GM12878 (cell line): ENCODE measurements at regions not wholly inside any gene's neighbourhood (a gene's known extent, or its start where the extent isn't known, plus 50 kb on each side); places are given as distances from the start of the nearest gene placed in this dataset.

Source experiments
- CTCF ChIP-seq, 3 experiments: IDR thresholded peaks in 2 of 3; conservative IDR thresholded peaks in 1 of 3; 2 replicates each; pipeline ENCODE4 v1.5.1; 2011; ENCODE audit warnings: low read depth in 3 of 3, low read length in 3 of 3, mild to moderate bottlenecking in 3 of 3, control low read depth in 2 of 3, moderate library complexity in 2 of 3, inconsistent platforms in 1 of 3, mixed read lengths in 1 of 3; ENCODE audit not compliant: control insufficient read depth in 2 of 3, insufficient read depth in 1 of 3; ENCODE audit errors: extremely low read depth in 1 of 3
- HCFC1 ChIP-seq: fragments of 150-350 bp; IDR thresholded peaks from 2 replicates; pipeline ENCODE4 v1.6.1; 2014; ENCODE audit warnings: low read length
- LARP7 ChIP-seq: fragments of 450-650 bp; IDR thresholded peaks from 2 replicates; pipeline ENCODE4 v1.6.1; 2017; ENCODE audit warnings: mild to moderate bottlenecking
- NFIC ChIP-seq: IDR thresholded peaks from 2 replicates; pipeline ENCODE4 v1.6.1; 2012; ENCODE audit warnings: low read depth, mild to moderate bottlenecking, inconsistent platforms, low read length, moderate library complexity
- SMAD5 ChIP-seq: IDR thresholded peaks from 2 replicates; pipeline ENCODE4 v1.6.1; 2016; ENCODE audit warnings: antibody characterized with exemption, low read depth
- SP1 ChIP-seq: IDR thresholded peaks from one replicate; pipeline ENCODE4 v1.6.1; 2011; ENCODE audit warnings: low read depth, low read length
- TF ChIP-seq, protein P1 (sequence below): IDR thresholded peaks from 2 replicates; pipeline ENCODE4 v1.6.1; 2012; ENCODE audit warnings: low read length, inconsistent platforms
- TF ChIP-seq, protein P2 (sequence below): fragments of 450-650 bp; IDR thresholded peaks from 2 replicates; pipeline ENCODE4 v1.6.1; 2017; ENCODE audit warnings: mild to moderate bottlenecking

- TF ChIP-seq, protein P1, sequence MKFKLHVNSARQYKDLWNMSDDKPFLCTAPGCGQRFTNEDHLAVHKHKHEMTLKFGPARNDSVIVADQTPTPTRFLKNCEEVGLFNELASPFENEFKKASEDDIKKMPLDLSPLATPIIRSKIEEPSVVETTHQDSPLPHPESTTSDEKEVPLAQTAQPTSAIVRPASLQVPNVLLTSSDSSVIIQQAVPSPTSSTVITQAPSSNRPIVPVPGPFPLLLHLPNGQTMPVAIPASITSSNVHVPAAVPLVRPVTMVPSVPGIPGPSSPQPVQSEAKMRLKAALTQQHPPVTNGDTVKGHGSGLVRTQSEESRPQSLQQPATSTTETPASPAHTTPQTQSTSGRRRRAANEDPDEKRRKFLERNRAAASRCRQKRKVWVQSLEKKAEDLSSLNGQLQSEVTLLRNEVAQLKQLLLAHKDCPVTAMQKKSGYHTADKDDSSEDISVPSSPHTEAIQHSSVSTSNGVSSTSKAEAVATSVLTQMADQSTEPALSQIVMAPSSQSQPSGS: no peak
- TF ChIP-seq CTCF (IDR thresholded peaks at IDR 0.05 in 2 of 3, conservative IDR thresholded peaks at IDR 0.05 in 1 of 3; ENCODE audit: control insufficient read depth in 2 of 3, extremely low read depth in 1 of 3, insufficient read depth in 1 of 3, low read depth in 3 of 3, low read length in 3 of 3): peak; percentile 54 to 74 (median 70)
- TF ChIP-seq SP1: no peak
- TF ChIP-seq NFIC: no peak
- TF ChIP-seq LARP7: no peak
- TF ChIP-seq, protein P2, sequence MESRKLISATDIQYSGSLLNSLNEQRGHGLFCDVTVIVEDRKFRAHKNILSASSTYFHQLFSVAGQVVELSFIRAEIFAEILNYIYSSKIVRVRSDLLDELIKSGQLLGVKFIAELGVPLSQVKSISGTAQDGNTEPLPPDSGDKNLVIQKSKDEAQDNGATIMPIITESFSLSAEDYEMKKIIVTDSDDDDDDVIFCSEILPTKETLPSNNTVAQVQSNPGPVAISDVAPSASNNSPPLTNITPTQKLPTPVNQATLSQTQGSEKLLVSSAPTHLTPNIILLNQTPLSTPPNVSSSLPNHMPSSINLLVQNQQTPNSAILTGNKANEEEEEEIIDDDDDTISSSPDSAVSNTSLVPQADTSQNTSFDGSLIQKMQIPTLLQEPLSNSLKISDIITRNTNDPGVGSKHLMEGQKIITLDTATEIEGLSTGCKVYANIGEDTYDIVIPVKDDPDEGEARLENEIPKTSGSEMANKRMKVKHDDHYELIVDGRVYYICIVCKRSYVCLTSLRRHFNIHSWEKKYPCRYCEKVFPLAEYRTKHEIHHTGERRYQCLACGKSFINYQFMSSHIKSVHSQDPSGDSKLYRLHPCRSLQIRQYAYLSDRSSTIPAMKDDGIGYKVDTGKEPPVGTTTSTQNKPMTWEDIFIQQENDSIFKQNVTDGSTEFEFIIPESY: no peak
- TF ChIP-seq SMAD5: no peak
- no peak for TF ChIP-seq HCFC1
Observed at GRCh38 chr13:78241278-78241919, 322.8 kb upstream of the EDNRB start.
